ENCODE measurements at regions not wholly inside any gene's neighbourhood (a gene's known extent, or its start where the extent isn't known, plus 50 kb on each side); places are given as distances from the start of the nearest gene placed in this dataset.

DNA sequence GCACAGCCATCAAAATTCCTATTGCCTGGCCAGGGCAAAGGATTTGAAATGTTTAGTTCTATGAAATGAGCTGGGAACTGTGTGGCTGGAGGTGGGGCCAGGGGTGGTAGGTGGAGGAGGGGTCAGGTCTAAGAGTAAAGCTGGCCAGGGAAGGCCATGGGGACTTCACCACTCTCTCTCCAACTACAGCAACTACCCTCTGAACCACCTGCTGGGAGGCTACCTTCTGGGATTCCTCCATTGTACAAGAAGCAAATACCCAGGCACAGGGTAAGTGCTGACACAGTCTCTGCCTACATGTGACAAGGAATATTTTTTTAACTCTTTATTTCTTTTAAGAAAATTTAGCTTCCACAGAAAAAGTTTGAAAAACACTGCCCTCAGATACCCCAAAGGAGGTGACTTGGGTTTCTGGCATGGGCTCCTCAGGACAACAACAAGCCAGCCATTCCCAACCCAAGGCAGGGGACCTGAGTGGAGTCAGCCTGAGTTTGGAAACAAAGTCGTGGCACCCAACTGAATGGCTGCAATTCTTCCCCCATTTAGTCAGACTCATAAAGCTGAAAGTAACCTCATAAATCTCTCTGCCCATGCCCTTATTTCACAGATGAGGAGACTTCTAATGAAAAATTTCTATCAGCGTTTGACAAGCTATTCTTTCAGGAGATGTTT lies 593.8 kb upstream of the DIPK2B start:
- ChIA-PET POLR2A (ENCODE audit: low non-redundant PET) (no interaction called here), CTCF (interaction anchor here (0.6 kb wide), 2 partner anchors 9 to 451 kb away, joined by 3 to 4 read pairs; no protein-coding TSS in a partner anchor)
- no peak for TF ChIP-seq CTCF (conservative IDR thresholded peaks at IDR 0.05; ENCODE audit: low read depth)
- DNase-seq (ENCODE audit: low spot score), result no peak
- peak overlapping the region; percentile 46 for H3K27ac ChIP-seq

DNA sequence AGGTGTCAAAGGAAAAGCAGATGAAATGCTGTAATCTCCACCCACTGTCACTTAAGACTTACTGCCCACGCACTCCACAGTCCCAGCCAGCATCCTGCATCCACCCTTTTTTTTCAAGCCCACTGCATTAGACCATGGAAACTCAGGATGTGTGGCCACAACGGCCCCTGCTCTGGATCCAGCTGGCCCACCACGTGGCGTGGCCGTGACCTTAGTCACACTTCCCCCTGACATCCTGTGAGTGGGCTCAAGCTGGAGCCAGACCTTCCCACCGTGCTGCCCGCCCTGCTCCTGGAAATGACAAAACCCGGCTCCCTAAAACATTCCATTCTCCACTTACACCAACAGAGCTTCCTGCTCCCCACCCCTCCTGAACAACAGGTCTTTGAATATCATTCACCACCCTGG lies 588.3 kb upstream of the DIPK2B start:
- DNase-seq (ENCODE audit: low spot score), result no peak
- H3K27ac ChIP-seq, result peak overlapping the region; percentile 96
- CTCF ChIA-PET, result no interaction called here
- TF ChIP-seq CTCF (conservative IDR thresholded peaks at IDR 0.05; ENCODE audit: low read depth), result no peak
- POLR2A ChIA-PET (ENCODE audit: low non-redundant PET), result interaction anchor here (0.6 kb wide), 1 partner anchor 19 kb away, joined by 4 read pairs; no protein-coding TSS in a partner anchor

- CTCF ChIA-PET, result no interaction called here
- DNase-seq (ENCODE audit: low spot score), result no peak
- POLR2A ChIA-PET (ENCODE audit: low non-redundant PET), result interaction anchor here (0.6 kb wide), 1 partner anchor 20 kb away, joined by 4 read pairs; no protein-coding TSS in a partner anchor
- TF ChIP-seq CTCF (conservative IDR thresholded peaks at IDR 0.05; ENCODE audit: low read depth), result no peak
- H3K27ac ChIP-seq, result peak overlapping the region; percentile 96; the same call in 1 of the 2 replicates
These were observed 587.6 kb upstream of the DIPK2B start for GRCh38 chrX:45788315-45788714.

GRCh38 chrX:45784590-45784989 lies 583.9 kb upstream of the DIPK2B start:
- POLR2A ChIA-PET (ENCODE audit: low non-redundant PET), result no interaction called here
- no peak for TF ChIP-seq CTCF (conservative IDR thresholded peaks at IDR 0.05; ENCODE audit: low read depth)
- CTCF ChIA-PET, result no interaction called here

GRCh38 chrX:45783002-45783401 lies 582.3 kb upstream of the DIPK2B start:
- ChIA-PET POLR2A (ENCODE audit: low non-redundant PET) (no interaction called here), CTCF (interaction anchor here (1.3 kb wide), 1 partner anchor 19 kb away, joined by 3 read pairs; no protein-coding TSS in a partner anchor)
- no peak for DNase-seq (ENCODE audit: low spot score)
- peak overlapping the region; percentile 73 for H3K27ac ChIP-seq
- TF ChIP-seq CTCF (conservative IDR thresholded peaks at IDR 0.05; ENCODE audit: low read depth), result no peak

More at GRCh38 chrX:45784590-45784989, 583.9 kb upstream of the DIPK2B start:
- DNase-seq (ENCODE audit: low spot score), result no peak
- H3K27ac ChIP-seq, result no peak overlapping the region

DNA sequence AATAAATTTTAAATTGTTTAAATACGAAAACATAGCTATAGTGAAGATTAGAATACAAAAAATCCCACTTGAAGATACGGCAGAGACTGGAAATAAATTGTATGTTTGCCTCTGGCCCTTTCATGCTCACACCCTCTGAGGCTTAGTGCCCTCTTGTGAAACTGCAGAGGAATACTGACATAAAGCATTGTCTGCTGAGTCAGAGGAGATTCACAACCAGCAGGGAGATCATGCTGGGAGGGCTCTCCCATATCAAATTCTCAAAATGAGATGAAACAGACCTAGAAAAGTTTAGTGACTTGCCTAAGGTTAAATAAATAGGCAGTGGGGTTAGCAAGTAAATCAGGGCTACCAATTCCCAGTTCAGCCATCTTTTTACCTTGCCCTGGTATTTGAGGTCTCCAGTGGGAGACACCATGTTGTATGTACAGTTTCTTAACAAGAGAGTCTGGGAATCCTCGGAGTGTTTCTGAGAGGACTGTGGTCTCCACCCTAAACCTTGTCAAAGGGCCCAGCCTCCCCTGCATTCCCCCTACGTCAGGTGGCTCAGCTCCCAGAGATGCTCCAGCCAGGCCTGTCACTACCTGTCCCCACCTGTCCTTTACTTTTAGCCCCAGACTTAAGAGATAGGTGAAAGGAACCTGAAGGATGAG lies 581.4 kb upstream of the DIPK2B start:
- DNase-seq (ENCODE audit: low spot score), result no peak
- ChIA-PET CTCF (interaction anchor here (1.3 kb wide), 1 partner anchor 20 kb away, joined by 3 read pairs; no protein-coding TSS in a partner anchor), POLR2A (ENCODE audit: low non-redundant PET) (no interaction called here)
- TF ChIP-seq CTCF (conservative IDR thresholded peaks at IDR 0.05; ENCODE audit: low read depth), result no peak; the same call in 1 of the 2 replicates
- H3K27ac ChIP-seq, result peak overlapping the region; percentile 83

Data from RWPE1 (cell line).